ENCODE measurements at regions not wholly inside any gene's neighbourhood (a gene's known extent, or its start where the extent isn't known, plus 50 kb on each side); places are given as distances from the start of the nearest gene placed in this dataset.

- no peak for TF ChIP-seq JUNB (IDR thresholded peaks at IDR 0.05)
- no peak for TF ChIP-seq EZH2 (IDR thresholded peaks at IDR 0.05; ENCODE audit: borderline replicate concordance, control insufficient read depth, low read depth, low read length)
- TF ChIP-seq CTCF (IDR thresholded peaks at IDR 0.05 in 2 of 3, conservative IDR thresholded peaks at IDR 0.05 in 1 of 3; ENCODE audit: control insufficient read depth in 2 of 3, extremely low read depth in 1 of 3, insufficient read depth in 1 of 3, low read depth in 3 of 3, low read length in 3 of 3), result no peak
- TF ChIP-seq GABPA (IDR thresholded peaks at IDR 0.05; ENCODE audit: low read depth), result no peak
These were observed 113.6 kb upstream of the PCDH9 start for GRCh38 chr13:67343777-67344176.
